ENCODE measurements at regions not wholly inside any gene's neighbourhood (a gene's known extent, or its start where the extent isn't known, plus 50 kb on each side); places are given as distances from the start of the nearest gene placed in this dataset.

DNA sequence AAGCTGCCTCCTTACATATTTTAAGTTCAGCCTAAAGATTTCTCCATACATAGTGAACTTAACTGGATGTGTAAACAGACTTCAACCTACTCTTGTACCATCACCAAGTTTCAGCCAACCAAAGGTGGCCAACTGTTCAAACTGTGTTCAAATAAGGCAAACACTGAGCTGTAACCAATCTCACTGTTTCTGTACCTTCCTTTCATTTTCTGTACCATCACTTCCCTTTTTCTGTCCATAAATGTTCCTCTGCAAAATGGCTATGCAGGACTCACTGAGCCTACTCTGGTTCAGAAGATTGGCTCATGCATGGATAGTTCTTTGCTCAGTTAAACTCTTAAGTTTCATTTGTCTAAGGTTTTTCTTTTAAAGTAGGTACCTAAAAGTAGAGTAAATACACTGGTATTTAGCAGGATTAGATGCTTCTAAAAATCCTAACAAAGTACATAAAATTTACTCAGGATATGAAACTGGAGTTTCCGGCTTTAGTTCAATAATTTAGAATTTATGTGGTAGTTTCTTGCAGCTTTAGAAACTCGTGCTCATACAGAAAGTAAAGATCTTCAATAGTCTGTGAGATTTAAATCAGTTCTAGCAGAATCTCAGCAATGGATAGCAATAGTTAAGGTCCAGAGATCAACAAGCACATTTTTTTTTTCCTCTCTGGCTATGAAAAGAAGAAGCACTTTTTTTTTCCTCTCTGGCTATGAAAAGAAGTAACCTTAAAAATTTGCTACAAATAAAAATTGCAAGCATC, 282.0 kb upstream of the PPFIA2 start:
- 80% methylated on average over 2 of the region's 2 CpGs for WGBS
- H3K9me3 ChIP-seq (ENCODE audit: control insufficient read depth in 2 of 2, insufficient read depth in 1 of 2, low read length in 1 of 2), result no peaks in the 10 kb centered on the region
- no peaks in the 10 kb centered on the region for H3K36me3 ChIP-seq (ENCODE audit: control insufficient read depth in 2 of 2, insufficient read depth in 2 of 2, low read length in 1 of 2)

DNA sequence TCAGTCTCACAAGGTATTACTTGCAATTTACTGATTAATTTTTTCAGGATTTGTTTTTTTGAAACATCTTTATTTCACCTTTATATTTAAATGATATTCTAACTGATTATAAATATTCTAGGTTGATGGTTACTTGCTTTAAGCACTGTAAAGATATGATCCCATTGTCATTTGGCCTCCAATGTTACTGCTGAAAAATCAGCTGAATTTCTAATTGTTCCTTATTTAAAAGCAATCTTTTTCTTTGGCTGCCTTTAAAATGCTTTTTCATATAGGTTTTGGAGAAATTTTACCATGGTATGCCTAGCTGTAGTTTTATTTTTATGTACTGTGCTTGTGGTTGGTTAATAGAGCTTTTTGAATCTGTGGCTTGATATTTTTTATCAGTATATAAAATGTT, 275.6 kb upstream of the PPFIA2 start:
- no peaks in the 10 kb centered on the region for H3K27me3 ChIP-seq (ENCODE audit: control insufficient read depth in 2 of 2, insufficient read depth in 1 of 2, low read length in 1 of 2)
- DNase-seq (ENCODE audit: low read depth in 6 of 9, low spot score in 9 of 9), result no peak
- H3K9me3 ChIP-seq (ENCODE audit: control insufficient read depth in 2 of 2, insufficient read depth in 1 of 2, low read length in 1 of 2), result no peaks in the 10 kb centered on the region
- H3K4me1 ChIP-seq (ENCODE audit: control insufficient read depth in 2 of 2, insufficient read depth in 2 of 2, low read length in 2 of 2), result no peaks in the 10 kb centered on the region
- H3K27ac ChIP-seq (ENCODE audit: low read depth in 1 of 2, low read length in 1 of 2), result no peak overlapping the region
- H3K4me3 ChIP-seq (ENCODE audit: low read length in 2 of 2), result no peak overlapping the region
- H3K36me3 ChIP-seq (ENCODE audit: control insufficient read depth in 2 of 2, insufficient read depth in 2 of 2, low read length in 1 of 2), result no peaks in the 10 kb centered on the region

More for the DNA sequence above, 282.0 kb upstream of the PPFIA2 start:
- no peak overlapping the region for H3K27ac ChIP-seq (ENCODE audit: low read depth in 1 of 2, low read length in 1 of 2)
- H3K27me3 ChIP-seq (ENCODE audit: control insufficient read depth in 2 of 2, insufficient read depth in 1 of 2, low read length in 1 of 2), result no peaks in the 10 kb centered on the region
- no peak for DNase-seq (ENCODE audit: low read depth in 6 of 9, low spot score in 9 of 9)
- H3K4me3 ChIP-seq (ENCODE audit: low read length in 2 of 2), result no peak overlapping the region
- H3K4me1 ChIP-seq (ENCODE audit: control insufficient read depth in 2 of 2, insufficient read depth in 2 of 2, low read length in 2 of 2), result no peaks in the 10 kb centered on the region

DNA sequence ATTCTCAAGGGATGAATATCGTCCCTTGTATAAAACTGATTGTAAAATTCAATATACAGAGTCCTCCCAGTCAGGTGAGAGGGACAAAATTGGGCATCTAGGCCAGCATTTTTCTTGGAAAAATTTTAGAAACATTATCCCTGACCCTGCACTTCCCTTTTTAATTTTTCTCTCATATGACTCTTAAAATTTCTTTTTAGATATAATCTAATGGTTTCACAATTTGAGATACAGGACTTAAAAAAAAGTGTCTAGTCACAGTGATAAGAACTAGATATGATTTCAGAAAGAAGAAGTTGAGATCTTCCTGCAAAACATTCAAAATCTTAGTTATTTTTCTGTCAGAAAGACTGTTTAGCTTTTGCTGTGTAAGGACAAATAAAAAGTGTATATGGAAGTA, 270.8 kb upstream of the PPFIA2 start:
- no peak overlapping the region for H3K4me3 ChIP-seq (ENCODE audit: low read length in 2 of 2)
- no peaks in the 10 kb centered on the region for H3K27me3 ChIP-seq (ENCODE audit: control insufficient read depth in 2 of 2, insufficient read depth in 1 of 2, low read length in 1 of 2)

DNA sequence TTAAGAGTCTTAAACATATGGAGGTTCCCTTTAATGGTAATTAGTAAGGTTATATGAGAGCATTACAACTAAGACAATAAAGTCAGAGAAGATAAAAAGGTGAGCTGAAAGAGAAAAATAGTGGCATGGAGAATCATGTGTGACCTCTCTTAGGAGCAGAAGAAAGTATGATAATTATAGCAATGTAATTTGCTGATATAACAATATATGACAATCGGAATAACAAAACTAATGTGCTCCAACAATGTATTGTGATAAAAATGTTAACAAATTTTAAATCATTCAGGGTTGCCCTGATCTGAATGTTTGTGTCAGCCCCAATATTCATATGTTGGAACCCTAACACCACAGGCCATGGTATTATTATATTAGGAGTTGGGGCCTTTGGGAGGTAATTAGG, 269.6 kb upstream of the PPFIA2 start:
- no peaks in the 10 kb centered on the region for H3K9me3 ChIP-seq (ENCODE audit: control insufficient read depth in 2 of 2, insufficient read depth in 1 of 2, low read length in 1 of 2)
- DNase-seq (ENCODE audit: low read depth in 6 of 9, low spot score in 9 of 9), result no peak
- no peak overlapping the region for H3K4me3 ChIP-seq (ENCODE audit: low read length in 2 of 2)
- WGBS, result 94% methylated on average over 1 of the region's 1 CpG
- H3K4me1 ChIP-seq (ENCODE audit: control insufficient read depth in 2 of 2, insufficient read depth in 2 of 2, low read length in 2 of 2), result no peaks in the 10 kb centered on the region
- H3K27me3 ChIP-seq (ENCODE audit: control insufficient read depth in 2 of 2, insufficient read depth in 1 of 2, low read length in 1 of 2), result no peaks in the 10 kb centered on the region
- H3K27ac ChIP-seq (ENCODE audit: low read depth in 1 of 2, low read length in 1 of 2), result no peak overlapping the region
- H3K36me3 ChIP-seq (ENCODE audit: control insufficient read depth in 2 of 2, insufficient read depth in 2 of 2, low read length in 1 of 2), result no peaks in the 10 kb centered on the region

More for the DNA sequence above, 270.8 kb upstream of the PPFIA2 start:
- WGBS, result 83% methylated on average over 1 of the region's 1 CpG
- Histone ChIP-seq H3K9me3 (ENCODE audit: control insufficient read depth in 2 of 2, insufficient read depth in 1 of 2, low read length in 1 of 2) (no peaks in the 10 kb centered on the region), H3K4me1 (ENCODE audit: control insufficient read depth in 2 of 2, insufficient read depth in 2 of 2, low read length in 2 of 2) (no peaks in the 10 kb centered on the region), H3K36me3 (ENCODE audit: control insufficient read depth in 2 of 2, insufficient read depth in 2 of 2, low read length in 1 of 2) (no peaks in the 10 kb centered on the region), H3K27ac (ENCODE audit: low read depth in 1 of 2, low read length in 1 of 2) (no peak overlapping the region)
- DNase-seq (ENCODE audit: low read depth in 6 of 9, low spot score in 9 of 9), result no peak

DNA sequence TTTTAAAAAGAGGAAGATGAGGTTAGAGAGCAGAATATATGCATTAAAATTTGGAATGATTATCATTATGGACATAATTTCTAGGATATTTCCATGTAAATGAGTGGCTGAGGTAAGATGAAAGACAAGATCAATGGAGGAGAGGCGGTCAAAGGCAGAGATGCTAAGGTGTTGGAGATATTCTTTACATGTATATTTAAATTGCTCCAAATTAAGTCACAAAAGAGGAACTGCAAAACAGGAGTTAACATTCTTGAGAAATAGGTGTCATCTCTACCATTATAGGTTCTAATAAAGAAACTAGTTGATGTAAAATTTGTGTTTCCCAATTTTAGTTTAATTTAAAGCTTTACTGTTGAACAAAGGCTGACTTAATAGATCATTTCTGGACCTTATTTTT, 268.5 kb upstream of the PPFIA2 start:
- 95% methylated on average over 1 of the region's 1 CpG for WGBS
- DNase-seq (ENCODE audit: low read depth in 6 of 9, low spot score in 9 of 9), result no peak
- H3K4me1 ChIP-seq (ENCODE audit: control insufficient read depth in 2 of 2, insufficient read depth in 2 of 2, low read length in 2 of 2), result no peaks in the 10 kb centered on the region

DNA sequence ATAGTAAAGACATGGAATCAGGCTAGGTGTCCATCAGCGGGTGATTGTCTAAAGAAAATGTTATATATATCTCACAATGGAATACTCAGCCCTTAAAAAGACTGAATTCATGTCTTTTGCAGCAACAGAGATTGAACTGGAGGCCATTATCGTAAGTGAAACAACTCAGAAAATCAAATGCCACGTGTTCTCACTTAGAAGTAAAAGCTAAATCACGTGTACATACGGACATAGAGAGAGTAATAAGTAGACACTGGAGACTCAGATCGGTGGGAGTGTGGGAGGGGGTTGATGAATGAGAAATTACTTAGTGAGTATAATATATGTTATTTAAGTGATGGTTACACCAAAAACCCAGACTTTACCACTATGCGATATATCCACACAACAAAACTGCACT, 266.3 kb upstream of the PPFIA2 start:
- Histone ChIP-seq H3K9me3 (ENCODE audit: control insufficient read depth in 2 of 2, insufficient read depth in 1 of 2, low read length in 1 of 2) (no peaks in the 10 kb centered on the region), H3K4me1 (ENCODE audit: control insufficient read depth in 2 of 2, insufficient read depth in 2 of 2, low read length in 2 of 2) (no peaks in the 10 kb centered on the region), H3K36me3 (ENCODE audit: control insufficient read depth in 2 of 2, insufficient read depth in 2 of 2, low read length in 1 of 2) (no peaks in the 10 kb centered on the region), H3K27ac (ENCODE audit: low read depth in 1 of 2, low read length in 1 of 2) (no peak overlapping the region), H3K4me3 (ENCODE audit: low read length in 2 of 2) (no peak overlapping the region), H3K27me3 (ENCODE audit: control insufficient read depth in 2 of 2, insufficient read depth in 1 of 2, low read length in 1 of 2) (no peaks in the 10 kb centered on the region)
- WGBS, result 92% methylated on average over 7 of the region's 7 CpGs
- DNase-seq (ENCODE audit: low read depth in 6 of 9, low spot score in 9 of 9), result no peak

More for the DNA sequence above, 268.5 kb upstream of the PPFIA2 start:
- Histone ChIP-seq H3K27ac (ENCODE audit: low read depth in 1 of 2, low read length in 1 of 2) (no peak overlapping the region), H3K9me3 (ENCODE audit: control insufficient read depth in 2 of 2, insufficient read depth in 1 of 2, low read length in 1 of 2) (no peaks in the 10 kb centered on the region), H3K27me3 (ENCODE audit: control insufficient read depth in 2 of 2, insufficient read depth in 1 of 2, low read length in 1 of 2) (no peaks in the 10 kb centered on the region), H3K36me3 (ENCODE audit: control insufficient read depth in 2 of 2, insufficient read depth in 2 of 2, low read length in 1 of 2) (no peaks in the 10 kb centered on the region), H3K4me3 (ENCODE audit: low read length in 2 of 2) (no peak overlapping the region)

DNA sequence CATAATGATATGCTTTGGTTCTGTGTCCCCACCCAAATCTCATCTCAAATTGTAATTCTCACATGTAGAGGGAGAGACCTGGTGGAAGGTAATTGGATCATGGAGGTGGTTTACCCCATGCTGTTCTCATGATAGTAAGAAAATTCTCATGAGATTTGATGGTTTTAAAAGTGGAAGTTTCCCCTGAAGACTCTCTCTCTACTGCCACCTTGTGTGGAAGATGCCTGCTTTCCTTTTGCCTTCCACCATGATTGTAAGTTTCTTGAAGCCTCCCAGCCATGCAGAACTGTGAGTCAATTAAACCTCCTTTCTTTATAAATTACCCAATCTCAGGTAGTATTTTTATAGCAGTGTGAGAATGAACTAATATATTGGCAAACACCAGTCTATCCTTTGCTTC, 260.4 kb upstream of the PPFIA2 start:
- no peak for DNase-seq (ENCODE audit: low read depth in 6 of 9, low spot score in 9 of 9)
- Histone ChIP-seq H3K4me3 (ENCODE audit: low read length in 2 of 2) (no peak overlapping the region), H3K36me3 (ENCODE audit: control insufficient read depth in 2 of 2, insufficient read depth in 2 of 2, low read length in 1 of 2) (no peaks in the 10 kb centered on the region), H3K4me1 (ENCODE audit: control insufficient read depth in 2 of 2, insufficient read depth in 2 of 2, low read length in 2 of 2) (no peaks in the 10 kb centered on the region), H3K27me3 (ENCODE audit: control insufficient read depth in 2 of 2, insufficient read depth in 1 of 2, low read length in 1 of 2) (no peaks in the 10 kb centered on the region), H3K9me3 (ENCODE audit: control insufficient read depth in 2 of 2, insufficient read depth in 1 of 2, low read length in 1 of 2) (no peaks in the 10 kb centered on the region), H3K27ac (ENCODE audit: low read depth in 1 of 2, low read length in 1 of 2) (no peak overlapping the region)

GRCh38 chr12:82015623-82016347, 256.6 kb upstream of the PPFIA2 start:
- Histone ChIP-seq H3K27ac (ENCODE audit: low read depth in 1 of 2, low read length in 1 of 2) (no peak overlapping the region), H3K27me3 (ENCODE audit: control insufficient read depth in 2 of 2, insufficient read depth in 1 of 2, low read length in 1 of 2) (no peaks in the 10 kb centered on the region), H3K36me3 (ENCODE audit: control insufficient read depth in 2 of 2, insufficient read depth in 2 of 2, low read length in 1 of 2) (no peaks in the 10 kb centered on the region), H3K4me1 (ENCODE audit: control insufficient read depth in 2 of 2, insufficient read depth in 2 of 2, low read length in 2 of 2) (no peaks in the 10 kb centered on the region), H3K9me3 (ENCODE audit: control insufficient read depth in 2 of 2, insufficient read depth in 1 of 2, low read length in 1 of 2) (no peaks in the 10 kb centered on the region), H3K4me3 (ENCODE audit: low read length in 2 of 2) (no peak overlapping the region)
- WGBS, result 97% methylated on average over 1 of the region's 1 CpG
- DNase-seq (ENCODE audit: low read depth in 6 of 9, low spot score in 9 of 9), result no peak

DNA sequence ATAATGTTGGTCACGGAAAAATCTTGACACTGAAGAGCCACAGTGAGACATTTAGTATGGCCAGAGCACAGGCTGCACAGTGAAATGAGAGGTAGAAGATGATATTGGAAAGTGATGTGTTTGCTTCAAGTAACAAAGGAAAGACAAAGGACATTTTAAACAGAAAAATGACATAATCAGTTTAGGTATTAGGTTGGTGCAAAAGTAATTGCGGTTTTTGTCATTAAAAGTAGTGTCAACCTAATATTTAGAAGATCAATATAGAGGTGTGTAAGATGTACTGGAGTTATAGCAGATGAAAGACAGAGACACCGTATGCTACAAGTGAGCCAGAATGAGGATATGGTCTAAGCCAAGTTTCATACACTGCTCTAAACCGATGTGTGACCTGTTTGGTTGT, 253.0 kb upstream of the PPFIA2 start:
- Histone ChIP-seq H3K4me1 (ENCODE audit: control insufficient read depth in 2 of 2, insufficient read depth in 2 of 2, low read length in 2 of 2) (no peaks in the 10 kb centered on the region), H3K27ac (ENCODE audit: low read depth in 1 of 2, low read length in 1 of 2) (no peak overlapping the region), H3K9me3 (ENCODE audit: control insufficient read depth in 2 of 2, insufficient read depth in 1 of 2, low read length in 1 of 2) (no peaks in the 10 kb centered on the region), H3K4me3 (ENCODE audit: low read length in 2 of 2) (no peak overlapping the region), H3K27me3 (ENCODE audit: control insufficient read depth in 2 of 2, insufficient read depth in 1 of 2, low read length in 1 of 2) (no peaks in the 10 kb centered on the region), H3K36me3 (ENCODE audit: control insufficient read depth in 2 of 2, insufficient read depth in 2 of 2, low read length in 1 of 2) (no peaks in the 10 kb centered on the region)
- no peak for DNase-seq (ENCODE audit: low read depth in 6 of 9, low spot score in 9 of 9)
- 92% methylated on average over 4 of the region's 4 CpGs for WGBS
